ENCODE measurements at regions not wholly inside any gene's neighbourhood (a gene's known extent, or its start where the extent isn't known, plus 50 kb on each side); places are given as distances from the start of the nearest gene placed in this dataset.

DNA sequence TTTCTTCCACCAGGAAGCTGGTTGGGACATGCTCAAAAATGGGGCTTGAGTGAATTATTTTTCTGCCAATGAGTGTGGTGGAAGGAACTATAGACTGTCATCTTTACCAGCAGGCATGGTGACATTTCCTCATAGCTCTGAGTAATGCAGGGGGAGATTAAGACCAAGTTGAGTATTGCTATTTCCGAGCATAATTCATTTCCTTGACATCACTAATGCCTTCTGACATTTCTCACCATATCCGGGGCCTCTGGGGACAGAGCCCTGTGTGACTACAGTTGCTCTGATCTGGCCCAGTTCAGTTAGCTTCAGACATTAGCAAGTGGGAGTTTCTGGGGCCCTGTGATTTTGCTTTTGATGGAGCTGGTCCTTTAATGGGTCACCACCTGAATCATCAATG is 410.4 kb downstream of the MEIS1 start:
- Histone ChIP-seq H3K4me1 (peaks cover 53% of the 10 kb centered on the region), H3K36me3 (replicated peaks in 1 of 2; ENCODE audit: insufficient read depth in 1 of 2, low read depth in 2 of 2) (no peaks in the 10 kb centered on the region), H3K27me3 (no peaks in the 10 kb centered on the region), H3K4me3 (no peak overlapping the region), H3K27ac (no peak overlapping the region), H3K9me3 (no peaks in the 10 kb centered on the region)
- TF ChIP-seq, protein P1, sequence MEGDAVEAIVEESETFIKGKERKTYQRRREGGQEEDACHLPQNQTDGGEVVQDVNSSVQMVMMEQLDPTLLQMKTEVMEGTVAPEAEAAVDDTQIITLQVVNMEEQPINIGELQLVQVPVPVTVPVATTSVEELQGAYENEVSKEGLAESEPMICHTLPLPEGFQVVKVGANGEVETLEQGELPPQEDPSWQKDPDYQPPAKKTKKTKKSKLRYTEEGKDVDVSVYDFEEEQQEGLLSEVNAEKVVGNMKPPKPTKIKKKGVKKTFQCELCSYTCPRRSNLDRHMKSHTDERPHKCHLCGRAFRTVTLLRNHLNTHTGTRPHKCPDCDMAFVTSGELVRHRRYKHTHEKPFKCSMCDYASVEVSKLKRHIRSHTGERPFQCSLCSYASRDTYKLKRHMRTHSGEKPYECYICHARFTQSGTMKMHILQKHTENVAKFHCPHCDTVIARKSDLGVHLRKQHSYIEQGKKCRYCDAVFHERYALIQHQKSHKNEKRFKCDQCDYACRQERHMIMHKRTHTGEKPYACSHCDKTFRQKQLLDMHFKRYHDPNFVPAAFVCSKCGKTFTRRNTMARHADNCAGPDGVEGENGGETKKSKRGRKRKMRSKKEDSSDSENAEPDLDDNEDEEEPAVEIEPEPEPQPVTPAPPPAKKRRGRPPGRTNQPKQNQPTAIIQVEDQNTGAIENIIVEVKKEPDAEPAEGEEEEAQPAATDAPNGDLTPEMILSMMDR (IDR thresholded peaks at IDR 0.05) = no peak
- DNase-seq (no peak), ATAC-seq (no peak)
- intact Hi-C loops (cut with DNase I) = no loop called here
- 71 to 72% methylated on average over 2 of the region's 2 CpGs for WGBS, 2 donors

DNA sequence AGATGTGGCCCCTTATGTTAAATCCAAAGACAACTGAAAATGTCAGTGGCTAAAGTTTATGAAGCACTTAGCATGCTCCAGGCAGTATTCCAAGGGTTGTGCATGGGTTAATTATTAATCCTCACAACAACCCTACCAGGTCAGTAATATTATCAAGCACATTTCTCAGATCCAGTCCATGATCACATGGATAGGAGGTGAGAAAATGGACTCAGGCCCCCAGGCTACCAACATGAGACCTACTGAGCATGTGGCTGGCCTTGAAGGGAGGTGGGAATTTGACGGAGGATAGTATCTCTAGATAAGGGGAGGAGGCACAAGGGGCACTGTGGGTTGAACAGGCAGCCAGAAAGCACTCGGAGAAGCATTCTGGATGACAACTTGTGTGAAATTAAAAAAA is 412.0 kb downstream of the MEIS1 start:
- no peaks in the 10 kb centered on the region for H3K9me3 ChIP-seq
- 16 to 19% methylated on average over 2 of the region's 2 CpGs for WGBS, 2 donors
- H3K36me3 ChIP-seq (replicated peaks in 1 of 2; ENCODE audit: insufficient read depth in 1 of 2, low read depth in 2 of 2) = no peaks in the 10 kb centered on the region
- no peak overlapping the region for H3K4me3 ChIP-seq
- peak; percentile 39 to 69 (median 44) for DNase-seq
- no peak for TF ChIP-seq POLR2A (IDR thresholded peaks at IDR 0.05)
- TF ChIP-seq, protein P1 (IDR thresholded peaks at IDR 0.05) = no peak
- intact Hi-C loops (cut with DNase I) = no loop called here
- H3K27me3 ChIP-seq = no peaks in the 10 kb centered on the region
- peak; percentile 69 for ATAC-seq
- H3K4me1 ChIP-seq = peaks cover 63% of the 10 kb centered on the region
- peak overlapping the region; percentile 67 to 87 (median 72) for H3K27ac ChIP-seq

DNA sequence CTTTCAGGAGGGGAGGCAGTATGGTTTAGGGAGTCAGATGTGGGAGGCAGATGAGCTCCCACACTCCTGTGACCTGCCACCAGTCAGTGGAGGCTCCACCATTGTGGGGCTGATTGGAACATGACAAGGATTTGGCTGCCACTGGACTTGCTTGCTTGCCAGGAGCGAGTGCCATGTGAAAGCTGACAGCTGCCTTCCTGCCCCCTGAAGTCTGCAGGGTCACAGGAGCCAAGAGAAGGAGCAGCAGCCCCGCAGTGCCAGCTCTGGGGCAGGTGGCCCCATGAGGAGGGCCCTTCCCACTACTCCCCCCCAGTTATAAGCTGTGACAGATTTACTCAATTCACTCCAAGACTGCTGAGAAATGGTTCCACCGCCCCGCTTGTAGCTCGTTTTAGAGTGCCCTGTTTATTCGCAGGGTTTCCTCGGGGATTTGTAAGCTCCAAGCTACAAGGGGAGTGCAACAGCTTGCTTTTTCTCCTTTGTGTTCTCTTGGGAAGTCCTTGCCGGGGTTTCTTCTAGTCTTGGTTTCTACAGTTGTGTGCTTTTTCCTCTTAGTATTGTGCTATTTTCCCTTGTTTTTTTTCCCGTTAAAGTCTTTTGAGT is 414.3 kb downstream of the MEIS1 start:
- Histone ChIP-seq H3K4me1 (peaks cover 65% of the 10 kb centered on the region), H3K27me3 (no peaks in the 10 kb centered on the region), H3K36me3 (replicated peaks in 1 of 2; ENCODE audit: insufficient read depth in 1 of 2, low read depth in 2 of 2) (no peaks in the 10 kb centered on the region), H3K27ac (peak overlapping the region; percentile 66 to 87 (median 81)), H3K9me3 (no peaks in the 10 kb centered on the region), H3K4me3 (no peak overlapping the region)
- peak in 1 of 3 donors; percentile 23 for TF ChIP-seq POLR2A (IDR thresholded peaks at IDR 0.05)
- TF ChIP-seq, protein P1 (IDR thresholded peaks at IDR 0.05) = peak in 1 of 7 experiments; percentile 2
- 32 to 39% methylated on average over 9 of the region's 9 CpGs for WGBS, 2 donors
- DNase-seq (peak; percentile 87 to 95 (median 92)), ATAC-seq (peak; percentile 83)
- intact Hi-C loops (cut with DNase I) = no loop called here

DNA sequence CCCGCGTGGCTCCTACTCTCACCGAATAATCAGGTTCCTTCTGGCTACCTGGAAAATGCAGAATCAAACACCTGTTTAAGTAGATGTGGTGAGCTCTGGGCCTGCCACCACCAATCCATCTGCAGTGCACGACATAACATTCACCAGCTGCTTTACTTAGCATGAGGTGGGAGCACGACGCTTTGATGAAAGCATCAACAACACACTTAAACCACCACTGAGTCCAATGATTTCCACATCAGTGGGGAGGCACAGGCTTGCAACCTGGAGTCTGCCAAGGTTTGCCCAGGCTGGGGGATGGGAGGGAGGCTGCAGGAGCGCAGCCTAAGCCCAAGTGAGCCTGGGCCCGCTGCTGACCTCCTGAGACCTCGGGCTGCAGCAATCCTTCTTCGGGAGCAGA is 415.5 kb downstream of the MEIS1 start:
- DNase-seq (peak in 3 of 4 donors; percentile 39 to 45 (median 42)), ATAC-seq (no peak)
- Histone ChIP-seq H3K4me3 (no peak overlapping the region), H3K9me3 (no peaks in the 10 kb centered on the region), H3K27ac (peak overlapping the region; percentile 68 to 87 (median 81)), H3K36me3 (replicated peaks in 1 of 2; ENCODE audit: insufficient read depth in 1 of 2, low read depth in 2 of 2) (no peaks in the 10 kb centered on the region), H3K27me3 (no peaks in the 10 kb centered on the region), H3K4me1 (peaks cover 64% of the 10 kb centered on the region)
- intact Hi-C loops (cut with DNase I) = no loop called here
- TF ChIP-seq, protein P1 (IDR thresholded peaks at IDR 0.05) = no peak
- TF ChIP-seq POLR2A (IDR thresholded peaks at IDR 0.05) = no peak
- 38 to 65% methylated on average over 9 to 10 of the region's 10 CpGs for WGBS, 2 donors

GRCh38 chr2:66851449-66851872 is 416.5 kb downstream of the MEIS1 start:
- H3K36me3 ChIP-seq (replicated peaks in 1 of 2; ENCODE audit: insufficient read depth in 1 of 2, low read depth in 2 of 2) = no peaks in the 10 kb centered on the region
- DNase-seq = peak; percentile 64 to 79 (median 77)
- intact Hi-C loops (cut with DNase I) = no loop called here
- TF ChIP-seq, protein P1 (IDR thresholded peaks at IDR 0.05) = no peak
- no peak for TF ChIP-seq POLR2A (IDR thresholded peaks at IDR 0.05)
- H3K4me1 ChIP-seq = peaks cover 53% of the 10 kb centered on the region
- 18 to 22% methylated on average over 1 of the region's 1 CpG for WGBS, 2 donors
- H3K9me3 ChIP-seq = no peaks in the 10 kb centered on the region
- H3K27ac ChIP-seq = peak overlapping the region in 3 of 4 donors; percentile 34 to 87 (median 60)
- H3K4me3 ChIP-seq = no peak overlapping the region
- no peaks in the 10 kb centered on the region for H3K27me3 ChIP-seq
- peak; percentile 55 for ATAC-seq
